HG03039 (cell line): ENCODE measurements at regions not wholly inside any gene's neighbourhood (a gene's known extent, or its start where the extent isn't known, plus 50 kb on each side); places are given as distances from the start of the nearest gene placed in this dataset.
"Not testable (repeated sequence)": the region's sequence is repeated elsewhere in the genome, so short reads cannot be mapped to it uniquely, and the experiment has no call there.

Experiments
- ATAC-seq: cut with Tn5 transposase; IDR thresholded peaks from one replicate; pipeline ENCODE4 v1.9.1; 2021; ENCODE audit warnings: mild to moderate bottlenecking, moderate library complexity; ENCODE audit not compliant: unreplicated experiment

DNA sequence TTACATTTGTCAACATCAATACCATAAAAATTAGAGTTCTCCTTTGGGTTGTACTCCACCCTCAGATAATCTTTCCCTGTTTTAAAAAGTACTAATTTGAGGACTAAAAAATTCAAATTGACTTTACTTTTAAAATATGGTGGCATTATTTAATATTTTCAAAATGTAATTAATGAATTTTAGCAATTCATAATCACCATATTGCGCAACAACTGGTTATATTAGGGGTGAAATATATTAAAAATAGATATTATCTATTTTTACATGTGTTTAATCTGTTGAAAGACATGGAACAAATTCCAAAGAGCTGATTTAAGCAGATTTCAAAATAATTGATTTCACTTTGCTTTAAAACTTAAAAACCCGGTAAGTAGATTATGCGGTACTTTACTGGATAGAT lies 236.6 kb upstream of the NOL4 start:
- no peak for ATAC-seq

DNA sequence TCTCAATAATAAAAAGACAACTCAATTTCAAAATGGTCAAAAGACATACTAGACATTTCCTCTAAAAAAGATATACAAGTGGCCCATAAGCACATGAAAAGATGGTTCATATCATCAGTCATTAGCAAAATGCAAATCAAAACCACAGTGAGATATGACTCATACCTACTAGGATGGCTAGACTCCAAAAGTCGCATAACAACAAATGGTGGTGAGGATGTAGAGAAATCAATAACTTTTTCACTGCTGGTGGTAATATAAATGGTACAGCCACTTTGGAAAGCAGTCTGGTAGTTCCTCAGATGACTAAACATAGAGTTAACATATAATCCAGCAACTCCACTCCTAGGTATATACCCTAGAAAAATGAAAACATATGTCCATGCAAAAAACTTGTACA lies 242.3 kb upstream of the NOL4 start:
- ATAC-seq, result no peak

DNA sequence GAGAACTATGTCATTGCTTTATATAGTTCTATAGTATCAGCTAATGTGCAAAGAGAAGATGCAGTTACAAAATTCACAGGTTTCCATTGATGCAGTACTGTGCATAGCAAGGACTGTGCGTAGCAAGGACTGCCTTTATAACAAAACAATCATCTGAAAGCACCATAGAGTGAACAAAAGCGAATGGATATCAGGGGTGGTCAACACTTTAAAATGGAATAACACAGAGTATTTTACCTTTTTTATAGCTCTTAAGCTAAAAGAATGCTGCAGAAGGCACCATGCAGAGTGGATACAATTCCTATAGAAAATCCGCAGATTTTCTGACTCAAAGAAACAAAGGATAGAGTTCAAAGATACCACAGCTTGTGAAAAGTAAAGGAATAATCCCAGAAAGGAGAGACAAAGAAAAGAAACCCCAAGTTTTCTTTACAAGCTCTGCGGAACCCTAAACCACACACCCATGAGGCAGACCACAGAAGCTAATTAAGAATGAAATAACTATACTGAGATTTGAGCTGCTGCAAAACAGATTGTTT lies 229.9 kb upstream of the DTNA start:
- no peak for ATAC-seq

DNA sequence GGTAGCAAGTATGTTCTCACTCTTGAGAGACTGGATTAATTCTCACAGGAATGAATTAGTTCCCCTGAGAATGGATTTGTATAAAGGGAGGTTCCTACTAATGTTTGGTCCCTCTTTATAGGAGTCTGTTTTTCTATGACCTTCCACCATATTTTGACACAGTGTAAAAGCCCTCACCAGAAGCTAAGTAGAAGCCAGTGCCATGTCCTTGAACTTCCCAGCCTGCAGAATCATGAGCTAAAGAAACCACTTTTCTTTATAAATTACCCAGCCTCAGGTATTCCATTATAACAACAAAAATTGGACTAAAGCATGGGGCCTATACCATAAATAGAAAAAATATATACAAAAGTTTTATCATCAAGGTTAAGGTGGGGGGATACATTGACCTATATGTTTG lies 227.9 kb upstream of the DTNA start:
- ATAC-seq, result no peak

DNA sequence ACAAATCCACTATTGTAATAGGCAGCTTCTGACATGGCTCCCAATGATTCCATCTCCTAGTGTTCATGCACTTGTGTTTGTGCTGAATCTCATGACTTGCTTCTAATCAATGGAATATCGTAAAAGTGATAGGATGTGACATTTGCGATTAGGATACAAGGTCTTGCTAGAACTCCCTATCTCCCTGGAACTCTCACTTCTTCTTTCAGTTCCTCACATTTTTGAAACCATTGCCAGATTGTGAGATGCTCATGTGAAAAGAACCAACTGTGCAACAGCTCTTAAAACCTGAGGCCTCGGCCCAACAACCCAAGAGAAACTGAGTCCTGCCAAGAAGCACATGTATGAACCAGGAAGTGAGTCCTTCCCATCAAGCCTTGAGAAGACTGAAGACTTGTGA lies 226.9 kb upstream of the DTNA start:
- no peak for ATAC-seq

DNA sequence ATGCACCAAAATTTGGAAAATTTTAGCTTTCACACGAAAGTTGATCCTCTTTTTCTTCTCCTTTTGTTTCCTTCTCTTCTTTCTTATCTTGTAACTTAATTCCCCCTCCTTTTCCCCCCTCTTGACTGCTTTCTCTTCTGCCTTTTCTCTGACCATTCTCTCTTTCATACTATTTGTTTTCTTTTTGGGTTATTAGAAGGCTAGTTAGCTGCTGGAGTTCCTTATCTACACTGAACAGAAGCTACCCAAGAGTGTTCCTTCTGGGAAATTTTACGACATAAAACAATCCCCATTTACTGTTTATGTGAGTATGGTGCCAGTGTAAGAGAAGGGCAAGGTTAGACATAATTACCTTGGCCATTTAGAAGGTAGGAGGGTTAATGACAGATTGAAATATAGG lies 218.4 kb upstream of the DTNA start:
- no peak for ATAC-seq

DNA sequence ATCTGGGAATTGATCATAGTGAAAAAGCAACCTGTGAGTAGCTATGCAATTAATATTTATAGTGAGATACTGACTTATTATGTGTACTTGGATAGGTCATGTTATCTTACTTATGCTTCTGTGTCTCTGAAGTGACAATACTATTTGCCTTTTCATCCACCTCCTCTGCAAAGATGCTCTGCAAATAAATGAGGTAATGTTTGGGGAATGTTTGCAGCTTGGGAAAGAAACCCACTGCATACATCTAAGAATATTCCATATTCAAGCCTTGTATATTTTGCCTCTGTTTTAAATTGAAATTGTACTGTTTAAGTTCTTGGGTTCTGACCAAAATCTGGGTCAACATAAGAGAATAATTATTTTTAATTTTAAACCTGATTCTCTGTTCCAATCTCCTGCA lies 217.4 kb upstream of the DTNA start:
- no peak for ATAC-seq

DNA sequence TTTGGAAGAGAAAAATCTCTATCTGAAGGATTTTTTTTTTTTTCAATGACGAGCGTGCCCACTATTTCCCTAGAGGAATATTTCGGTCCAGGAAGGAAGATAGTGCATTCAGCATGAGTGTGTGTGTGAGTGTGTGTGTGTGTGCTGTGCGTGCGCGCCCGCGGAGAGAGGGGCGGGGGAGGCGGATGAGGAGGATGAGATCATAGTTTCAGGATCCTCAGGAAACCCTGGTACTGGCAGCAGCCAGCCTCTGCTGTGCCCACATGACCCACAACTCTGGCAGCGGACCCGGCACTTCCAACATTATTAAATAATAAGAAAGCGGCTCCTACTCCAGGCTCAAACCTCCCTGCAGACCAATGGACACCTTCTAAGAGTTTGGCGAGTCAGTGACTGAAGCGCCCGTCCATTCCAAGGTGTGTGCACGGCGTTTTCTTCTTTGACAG lies 217.0 kb upstream of the DTNA start:
- peak; percentile 42 for ATAC-seq

DNA sequence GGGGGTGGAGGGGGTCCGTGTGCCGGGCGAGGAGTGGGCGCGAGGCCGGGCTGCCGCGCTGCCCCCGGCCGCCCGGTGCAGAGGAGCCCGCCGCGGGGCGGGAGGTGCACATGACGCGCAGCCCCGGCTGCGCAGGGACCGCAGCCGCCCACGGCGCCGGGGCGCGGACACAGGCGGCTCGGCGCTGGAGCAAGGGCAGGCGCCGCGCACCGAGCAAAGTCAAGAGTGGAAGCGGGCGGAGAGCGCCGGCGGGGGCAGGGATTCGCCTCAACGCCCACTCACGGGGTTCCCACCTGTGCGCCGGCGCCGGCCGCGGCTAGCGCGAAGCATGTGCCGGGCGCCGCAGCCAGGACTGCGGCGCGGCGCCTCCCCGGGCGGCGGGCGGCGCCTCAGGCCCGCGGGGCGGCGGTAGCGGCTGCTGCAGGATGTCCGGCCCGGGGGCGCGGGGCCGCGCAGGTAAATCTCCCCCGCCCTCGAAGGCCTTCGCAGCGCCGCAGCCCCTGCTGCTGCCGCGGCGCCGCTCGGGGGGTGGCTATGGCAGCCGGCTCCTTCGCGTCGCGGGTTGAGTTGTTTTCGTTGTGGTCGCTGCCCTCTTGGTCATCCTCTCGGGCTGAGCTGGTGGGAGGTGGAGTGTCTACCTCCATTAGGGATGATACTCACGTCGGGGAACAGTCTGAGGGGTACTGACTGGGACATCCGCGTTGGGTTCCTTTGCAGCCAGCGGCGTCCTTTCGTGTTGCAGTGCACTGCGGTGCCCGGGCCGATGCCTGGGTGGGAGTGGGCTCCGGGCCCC lies 216.3 kb upstream of the DTNA start:
- peak; percentile 57 for ATAC-seq

DNA sequence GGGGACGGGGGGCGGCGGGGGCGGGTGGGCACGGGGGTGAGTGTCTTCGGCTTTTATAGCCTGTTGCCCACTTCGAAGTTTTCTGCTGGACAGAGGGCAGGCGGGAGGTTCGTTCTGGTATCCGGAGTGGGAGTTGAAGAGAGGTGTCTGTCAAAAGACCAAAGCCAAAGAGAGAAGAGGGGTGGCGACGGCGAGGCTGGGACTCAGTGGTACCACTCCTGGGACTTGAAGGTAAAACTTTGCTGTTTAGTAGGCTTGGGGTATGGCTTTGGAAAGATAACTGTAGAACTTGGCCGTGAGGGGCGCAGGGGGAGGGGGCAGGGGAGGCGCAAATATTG lies 215.8 kb upstream of the DTNA start:
- no peak for ATAC-seq

DNA sequence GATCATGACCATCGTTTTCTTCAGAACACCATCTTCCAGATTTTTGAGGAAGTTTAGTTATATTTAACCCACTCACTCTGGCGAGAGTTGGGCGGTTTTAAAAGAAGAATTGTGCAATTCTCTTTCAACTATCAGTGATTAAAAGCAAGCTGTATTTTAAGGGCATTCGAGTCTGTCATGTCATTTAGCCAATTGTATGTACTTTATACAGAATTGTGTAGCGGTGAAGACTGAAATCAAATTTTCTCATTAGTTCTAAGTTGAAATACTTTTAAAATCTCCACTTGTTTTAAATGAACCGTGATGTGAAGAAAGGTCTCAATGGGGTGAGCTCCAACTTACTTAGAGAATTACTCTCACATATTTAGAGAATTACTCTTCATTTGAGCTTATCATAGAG lies 214.6 kb upstream of the DTNA start:
- ATAC-seq, result no peak

DNA sequence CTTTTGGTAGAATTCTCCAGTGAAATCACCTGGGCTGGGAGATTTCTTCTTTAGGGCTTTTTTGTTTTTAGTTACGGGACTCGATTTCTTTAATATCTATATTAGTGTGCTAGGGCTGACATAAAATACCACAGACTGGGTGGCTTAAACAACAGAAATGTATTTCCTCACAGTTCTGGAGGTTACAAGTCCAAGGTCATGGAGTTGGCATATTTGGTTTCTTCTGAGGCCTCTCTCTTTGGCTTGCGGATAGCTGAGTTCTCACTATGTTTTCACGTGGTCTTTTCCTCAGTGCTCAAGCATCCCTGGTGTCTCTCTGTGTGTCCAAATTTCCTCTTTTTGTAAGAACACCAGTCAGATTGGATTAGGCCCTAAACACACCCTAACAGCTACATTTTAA lies 208.5 kb upstream of the DTNA start:
- no peak for ATAC-seq

DNA sequence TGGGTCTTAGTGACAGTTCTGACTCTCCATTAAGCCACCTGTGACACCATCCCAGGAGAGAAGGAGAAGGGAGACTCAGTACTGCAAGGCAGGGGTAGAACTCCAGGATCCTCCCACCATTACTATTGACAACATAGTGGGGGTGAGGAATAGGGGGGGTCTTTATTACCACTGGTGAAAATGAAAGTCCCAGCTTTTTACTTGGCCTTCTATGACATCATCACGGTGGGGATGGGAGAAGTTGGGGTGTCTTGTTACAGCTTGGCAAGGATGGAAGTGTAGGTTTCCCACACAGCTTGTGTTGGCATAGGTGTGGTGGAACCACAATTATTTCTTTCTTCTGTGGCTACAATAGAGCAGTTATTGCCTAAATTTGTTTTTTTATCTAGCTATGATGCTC lies 203.9 kb upstream of the DTNA start:
- no peak for ATAC-seq

DNA sequence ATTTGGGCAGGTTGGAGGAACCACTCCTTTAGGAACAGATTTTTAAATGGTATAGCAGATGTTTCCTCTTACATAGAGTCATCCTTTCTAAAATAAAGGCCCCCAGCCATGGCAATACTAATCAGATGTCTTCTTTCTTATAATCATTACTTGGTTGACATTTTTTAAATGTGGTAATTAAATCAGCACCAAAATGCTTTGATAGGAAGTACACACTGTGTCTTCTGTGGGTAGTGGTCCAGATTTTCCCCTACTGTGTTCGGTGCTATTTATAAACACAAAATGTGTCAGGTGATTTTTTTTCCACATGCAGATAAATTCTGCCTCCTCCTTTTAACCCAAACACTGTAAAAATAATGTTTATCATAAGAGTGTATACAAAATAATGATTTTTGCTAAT lies 200.9 kb upstream of the DTNA start:
- no peak for ATAC-seq

DNA sequence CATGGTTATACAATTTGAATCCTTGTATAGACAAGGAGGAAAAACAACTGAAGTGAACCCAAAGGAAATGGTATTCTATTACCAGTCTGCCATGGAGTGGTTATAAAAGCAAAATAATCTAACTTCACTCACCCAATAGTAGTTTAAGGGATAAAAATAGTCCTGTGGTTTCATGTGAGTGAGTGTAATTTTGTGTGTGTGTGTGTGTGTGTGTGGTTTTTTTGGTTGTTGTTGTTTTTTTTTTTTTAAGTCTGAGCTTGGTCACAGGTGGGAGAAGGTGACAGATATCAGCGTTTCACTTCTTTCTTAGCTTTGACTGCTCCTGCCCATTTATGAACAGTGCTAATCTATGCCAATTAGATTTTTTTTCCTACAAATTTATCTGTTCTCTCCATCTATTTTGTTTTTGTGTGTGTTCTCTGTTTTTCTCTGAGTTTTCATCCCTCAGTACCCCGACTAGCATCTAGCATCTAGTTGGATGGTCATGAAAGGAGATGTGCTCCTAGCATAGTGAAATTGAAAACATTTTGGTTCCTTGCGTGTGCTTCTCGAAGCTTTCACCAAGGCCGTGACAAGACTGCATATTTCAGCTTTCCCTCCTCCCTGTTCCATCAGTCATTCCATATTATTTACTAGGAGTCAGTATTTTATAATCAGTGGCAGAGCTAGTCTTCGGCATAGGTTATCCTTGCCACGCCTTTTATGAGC lies 200.1 kb upstream of the DTNA start:
- no peak for ATAC-seq

DNA sequence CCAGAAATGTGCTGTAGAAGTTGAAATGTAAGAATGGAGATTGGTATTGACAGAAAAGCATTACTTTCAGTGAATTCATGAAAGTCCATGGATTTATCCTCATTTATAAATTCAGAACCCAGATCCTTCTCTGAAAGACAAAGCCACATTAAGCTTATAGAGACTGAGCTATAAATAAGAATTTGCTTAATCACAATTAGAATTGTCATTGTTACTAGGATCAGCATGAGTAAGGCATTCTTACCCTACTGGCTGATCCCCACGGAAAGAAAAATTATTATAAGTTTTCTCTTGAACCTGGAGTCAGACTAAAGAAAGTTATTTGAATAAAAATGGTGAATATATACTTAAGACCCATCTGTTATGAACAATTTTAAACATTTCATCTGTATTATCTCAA lies 199.2 kb upstream of the DTNA start:
- ATAC-seq, result no peak

DNA sequence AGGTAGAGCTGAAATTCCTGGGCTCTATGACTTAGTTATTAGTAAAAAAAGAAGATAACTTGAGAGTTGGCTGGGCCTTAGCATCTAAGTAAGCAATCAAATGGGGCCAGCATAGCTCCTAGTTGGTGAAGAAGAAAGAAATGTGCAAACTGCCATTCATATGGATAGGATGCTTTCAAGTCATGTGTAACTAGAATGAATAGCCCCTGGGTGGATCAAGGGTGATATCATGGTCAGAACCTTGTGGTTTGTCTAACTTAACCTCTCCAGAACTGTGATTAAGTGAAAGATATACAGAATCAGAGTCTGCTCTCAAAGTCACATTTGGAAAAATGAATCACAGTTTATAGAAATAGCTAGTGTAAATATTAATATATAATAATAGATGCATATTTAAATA lies 198.7 kb upstream of the DTNA start:
- no peak for ATAC-seq

DNA sequence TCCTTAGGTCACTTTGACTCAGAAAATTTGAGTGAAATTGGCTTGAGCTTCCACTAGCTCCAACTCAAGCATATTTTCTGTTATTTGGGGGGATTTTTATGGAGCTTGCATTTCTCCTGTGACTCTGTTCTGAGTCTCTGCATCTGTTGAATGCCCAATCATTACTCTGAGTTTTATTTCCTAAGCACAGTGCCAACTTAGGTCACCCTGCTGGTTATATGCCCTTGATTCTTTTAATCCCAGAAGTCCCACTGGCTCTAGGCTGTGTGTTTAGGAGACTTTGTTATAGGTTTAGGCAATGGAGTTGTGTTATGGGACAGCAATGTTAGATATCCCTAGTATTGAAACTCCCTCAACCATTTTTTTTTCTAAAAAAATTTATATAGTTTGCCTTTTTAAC lies 198.2 kb upstream of the DTNA start:
- ATAC-seq, result no peak

DNA sequence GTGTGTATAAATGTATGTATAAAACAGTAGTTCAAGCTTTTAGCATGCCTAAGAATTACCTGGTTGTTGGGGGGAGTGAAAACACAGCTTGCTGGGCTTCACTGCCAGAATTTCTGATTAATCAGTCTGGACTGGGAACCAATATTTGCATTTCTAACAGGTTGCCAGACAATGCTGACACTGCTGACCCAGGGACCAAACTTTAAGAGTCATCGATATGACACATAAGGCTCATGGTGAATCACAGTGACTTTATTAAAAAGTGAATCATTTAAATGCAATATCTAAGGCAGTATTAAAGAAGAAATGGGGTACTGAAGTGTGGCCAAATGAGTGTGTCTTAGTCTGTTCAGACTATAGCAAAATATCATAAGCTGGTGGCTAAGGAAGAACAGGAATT lies 195.9 kb upstream of the DTNA start:
- no peak for ATAC-seq

DNA sequence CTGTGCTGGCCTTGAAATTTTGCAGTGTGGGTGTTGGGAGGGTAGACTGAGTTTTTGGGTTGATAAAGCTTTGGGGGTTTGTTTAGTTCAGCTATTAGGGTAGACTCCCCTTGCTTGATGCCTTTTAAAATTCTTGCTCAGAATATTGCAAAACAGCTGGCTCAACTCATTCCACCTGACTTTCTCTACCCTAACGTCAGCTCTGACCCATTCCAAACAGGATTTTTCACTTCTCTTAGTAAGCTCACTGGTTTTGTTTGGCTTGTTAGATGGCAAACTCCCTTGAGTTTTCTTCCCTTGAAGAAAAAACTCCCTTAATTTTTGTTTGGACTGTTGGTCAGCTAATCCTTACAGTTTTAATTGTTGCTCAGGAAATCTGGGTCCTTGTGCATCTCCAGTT lies 195.1 kb upstream of the DTNA start:
- ATAC-seq, result no peak

DNA sequence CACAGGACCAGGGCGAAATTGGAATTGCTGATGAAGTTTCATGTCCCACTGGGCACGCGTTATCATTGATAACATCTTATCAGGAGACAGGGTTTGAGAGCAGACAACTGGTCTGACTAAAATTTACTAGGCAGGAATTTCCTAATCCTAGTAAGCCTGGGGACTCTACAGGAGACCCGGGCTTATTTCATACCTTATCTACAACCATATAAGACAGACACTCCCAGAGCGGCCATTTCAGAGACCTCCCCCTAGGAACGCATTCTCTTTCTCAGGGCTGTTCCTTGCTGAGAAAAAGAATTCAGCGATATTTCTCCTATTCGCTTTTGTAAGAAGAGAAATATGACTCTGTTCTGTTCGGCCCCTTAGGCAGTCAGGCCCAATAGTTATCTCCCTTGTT lies 193.7 kb upstream of the DTNA start:
- not testable (repeated sequence) for ATAC-seq

DNA sequence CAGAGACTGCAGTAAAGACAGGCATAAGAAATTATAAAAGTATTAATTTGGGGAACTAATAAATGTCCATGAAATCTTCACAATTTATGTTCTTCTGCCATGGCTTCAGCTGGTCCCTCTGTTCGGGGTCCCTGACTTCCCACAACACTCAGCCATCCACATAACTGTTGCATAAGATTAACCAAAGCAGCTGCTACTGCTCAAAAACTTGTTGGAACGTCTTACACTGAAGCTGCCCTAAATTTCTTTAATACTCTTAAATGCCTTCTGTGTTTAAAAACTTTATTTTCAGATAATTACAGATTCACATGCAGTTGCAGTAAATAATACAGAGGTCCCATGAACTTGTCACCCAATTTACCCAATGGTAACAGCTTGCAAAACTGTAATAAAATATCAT lies 193.1 kb upstream of the DTNA start:
- not testable (repeated sequence) for ATAC-seq
